ENCODE measurements at regions not wholly inside any gene's neighbourhood (a gene's known extent, or its start where the extent isn't known, plus 50 kb on each side); places are given as distances from the start of the nearest gene placed in this dataset.

- TF ChIP-seq MEIS1 (CRISPR knock-in tag; IDR thresholded peaks at IDR 0.05; ENCODE audit: borderline replicate concordance) (no peak), YY1 (tag by site-specific recombination; IDR thresholded peaks at IDR 0.05) (no peak), ZNF2 (tag by site-specific recombination; IDR thresholded peaks at IDR 0.05) (no peak), ZBTB21 (tag by site-specific recombination; IDR thresholded peaks at IDR 0.05) (no peak), REST (tag by site-specific recombination; IDR thresholded peaks at IDR 0.05) (no peak)
Measured at GRCh38 chr20:62557999-62558408, 82.2 kb upstream of the GATA5 start.

Measured in HEK293 (cell line).